ENCODE measurements at regions not wholly inside any gene's neighbourhood (a gene's known extent, or its start where the extent isn't known, plus 50 kb on each side); places are given as distances from the start of the nearest gene placed in this dataset.

GRCh38 chr2:75810611-75811330 lies 100.1 kb upstream of the GCFC2 start:
- no peak for TF ChIP-seq CTCF (IDR thresholded peaks at IDR 0.05)
- TF ChIP-seq ZFX (IDR thresholded peaks at IDR 0.05; ENCODE audit: borderline replicate concordance), result no peak
